GM12872 (cell line): ENCODE measurements at regions not wholly inside any gene's neighbourhood (a gene's known extent, or its start where the extent isn't known, plus 50 kb on each side); places are given as distances from the start of the nearest gene placed in this dataset.

Experiments
- CTCF ChIP-seq: IDR thresholded peaks from 3 replicates; pipeline ENCODE4 v1.5.1; 2011; ENCODE audit warnings: low read depth, mild to moderate bottlenecking, low read length, moderate library complexity; ENCODE audit not compliant: insufficient read depth

- no peak for TF ChIP-seq CTCF
These were observed 53.7 kb upstream of the MAN1A2 start for GRCh38 chr1:117313555-117313954.

- TF ChIP-seq CTCF, result peak; percentile 61; the same call in 2 of the 3 replicates
These were observed 54.7 kb upstream of the MAN1A2 start for GRCh38 chr1:117312453-117313138.

- no peak for TF ChIP-seq CTCF
These were observed 58.8 kb upstream of the MAN1A2 start for GRCh38 chr1:117308311-117308916.

GRCh38 chr1:117301901-117302300 is 65.3 kb upstream of the MAN1A2 start:
- no peak for TF ChIP-seq CTCF

GRCh38 chr1:117295001-117295400 is 72.2 kb upstream of the MAN1A2 start:
- TF ChIP-seq CTCF, result no peak

GRCh38 chr1:117290890-117291289 is 76.4 kb upstream of the MAN1A2 start:
- TF ChIP-seq CTCF, result no peak

GRCh38 chr1:117289316-117289870 is 77.9 kb upstream of the MAN1A2 start:
- no peak for TF ChIP-seq CTCF
